Cerebellar cortex (tissue), 1 donor: ENCODE measurements at regions not wholly inside any gene's neighbourhood (a gene's known extent, or its start where the extent isn't known, plus 50 kb on each side); places are given as distances from the start of the nearest gene placed in this dataset.

Source experiments
- DNase-seq: peaks from one replicate; pipeline ENCODE4 v3.0.0-alpha.2; 2015; ENCODE audit warnings: low spot score

GRCh38 chr13:91135376-91135775 lies 212.1 kb upstream of the MIR17HG start:
- no peak for DNase-seq

GRCh38 chr13:91135968-91136367 lies 211.5 kb upstream of the MIR17HG start:
- peak; percentile 83 for DNase-seq

GRCh38 chr13:91136806-91137205 lies 210.7 kb upstream of the MIR17HG start:
- DNase-seq = peak; percentile 54

- DNase-seq = peak; percentile 78
Measured at GRCh38 chr13:91139232-91139631, 208.3 kb upstream of the MIR17HG start.

GRCh38 chr13:91141543-91142061 lies 205.9 kb upstream of the MIR17HG start:
- DNase-seq = peak; percentile 77

- no peak for DNase-seq
Measured at GRCh38 chr13:91142572-91142971, 204.9 kb upstream of the MIR17HG start.

- DNase-seq = no peak
Measured at GRCh38 chr13:91144054-91144453, 203.4 kb upstream of the MIR17HG start.

- DNase-seq = no peak
Measured at GRCh38 chr13:91144486-91144885, 203.0 kb upstream of the MIR17HG start.

- DNase-seq = no peak
Measured at GRCh38 chr13:91145571-91146205, 201.8 kb upstream of the MIR17HG start.

- no peak for DNase-seq
Measured at GRCh38 chr13:91146601-91147000, 200.9 kb upstream of the MIR17HG start.

- DNase-seq = no peak
Measured at GRCh38 chr13:91148098-91148497, 199.4 kb upstream of the MIR17HG start.

GRCh38 chr13:91151921-91152320 lies 195.6 kb upstream of the MIR17HG start:
- no peak for DNase-seq

GRCh38 chr13:91153372-91153771 lies 194.1 kb upstream of the MIR17HG start:
- peak; percentile 53 for DNase-seq

GRCh38 chr13:91154558-91155353 lies 192.7 kb upstream of the MIR17HG start:
- peak; percentile 54 for DNase-seq

GRCh38 chr13:91155512-91156114 lies 191.9 kb upstream of the MIR17HG start:
- DNase-seq = peak; percentile 57

GRCh38 chr13:91157273-91158016 lies 190.0 kb upstream of the MIR17HG start:
- no peak for DNase-seq

- no peak for DNase-seq
Measured at GRCh38 chr13:91158017-91158395, 189.5 kb upstream of the MIR17HG start.

GRCh38 chr13:91162180-91162579 lies 185.3 kb upstream of the MIR17HG start:
- peak; percentile 59 for DNase-seq

GRCh38 chr13:91162589-91162988 lies 184.9 kb upstream of the MIR17HG start:
- DNase-seq = no peak

- no peak for DNase-seq
Measured at GRCh38 chr13:91165758-91166157, 181.7 kb upstream of the MIR17HG start.

- no peak for DNase-seq
Measured at GRCh38 chr13:91166714-91167511, 180.6 kb upstream of the MIR17HG start.
